KBM-7 (cell line): ENCODE measurements at regions not wholly inside any gene's neighbourhood (a gene's known extent, or its start where the extent isn't known, plus 50 kb on each side); places are given as distances from the start of the nearest gene placed in this dataset.

Experiments
- DNase-seq: peaks from one replicate; pipeline ENCODE4 v3.0.0-alpha.2; 2015
- in situ Hi-C: fragments of 300-500 bp; cut with MboI; formaldehyde crosslinking; loops from 2 replicates; pipeline ENCODE4 v1.14.3; 2020; ENCODE audit warnings: low sequenced_read_pairs, low pct_unique_long_range_greater_than_20kb, mixed read lengths

DNA sequence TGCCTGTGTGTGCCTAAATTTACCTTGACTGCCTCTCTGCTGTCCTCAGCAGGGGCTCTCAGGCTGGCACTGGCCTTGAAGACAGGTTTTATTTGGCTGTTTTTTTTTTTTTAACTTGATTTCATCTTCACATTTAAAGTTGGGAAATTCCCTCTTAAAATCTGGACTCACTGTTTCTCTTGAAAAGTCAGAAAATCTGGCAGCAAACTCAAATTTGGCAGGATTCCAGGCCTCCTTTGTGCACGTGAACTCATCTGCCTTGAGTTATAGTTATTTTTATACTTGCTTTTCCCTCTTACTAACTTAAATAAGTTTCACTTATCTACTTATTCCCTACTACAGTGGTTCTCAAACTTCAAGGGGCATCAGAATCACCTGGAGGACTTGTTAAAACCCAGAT lies 118.4 kb upstream of the MAP3K1 start:
- DNase-seq, result no peak
- in situ Hi-C loops, result no loop called here

DNA sequence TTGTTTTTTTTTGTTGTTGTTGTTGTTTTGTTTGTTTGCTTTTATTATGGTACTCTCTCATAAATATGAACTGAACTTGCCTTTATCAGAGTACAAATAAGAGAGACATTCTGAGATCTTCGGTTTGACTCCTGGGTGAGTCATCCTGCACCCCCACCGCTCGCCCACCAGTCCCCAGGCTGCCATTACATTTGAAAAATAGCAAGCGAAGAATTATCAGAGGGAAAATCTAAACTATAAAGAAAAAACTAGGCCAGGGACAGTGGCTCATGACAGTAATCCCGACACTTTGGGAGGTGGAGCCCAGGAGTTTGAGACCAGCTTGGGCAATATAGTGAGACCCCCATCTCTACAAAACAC lies 122.1 kb upstream of the MAP3K1 start:
- in situ Hi-C loops, result no loop called here
- DNase-seq, result no peak

DNA sequence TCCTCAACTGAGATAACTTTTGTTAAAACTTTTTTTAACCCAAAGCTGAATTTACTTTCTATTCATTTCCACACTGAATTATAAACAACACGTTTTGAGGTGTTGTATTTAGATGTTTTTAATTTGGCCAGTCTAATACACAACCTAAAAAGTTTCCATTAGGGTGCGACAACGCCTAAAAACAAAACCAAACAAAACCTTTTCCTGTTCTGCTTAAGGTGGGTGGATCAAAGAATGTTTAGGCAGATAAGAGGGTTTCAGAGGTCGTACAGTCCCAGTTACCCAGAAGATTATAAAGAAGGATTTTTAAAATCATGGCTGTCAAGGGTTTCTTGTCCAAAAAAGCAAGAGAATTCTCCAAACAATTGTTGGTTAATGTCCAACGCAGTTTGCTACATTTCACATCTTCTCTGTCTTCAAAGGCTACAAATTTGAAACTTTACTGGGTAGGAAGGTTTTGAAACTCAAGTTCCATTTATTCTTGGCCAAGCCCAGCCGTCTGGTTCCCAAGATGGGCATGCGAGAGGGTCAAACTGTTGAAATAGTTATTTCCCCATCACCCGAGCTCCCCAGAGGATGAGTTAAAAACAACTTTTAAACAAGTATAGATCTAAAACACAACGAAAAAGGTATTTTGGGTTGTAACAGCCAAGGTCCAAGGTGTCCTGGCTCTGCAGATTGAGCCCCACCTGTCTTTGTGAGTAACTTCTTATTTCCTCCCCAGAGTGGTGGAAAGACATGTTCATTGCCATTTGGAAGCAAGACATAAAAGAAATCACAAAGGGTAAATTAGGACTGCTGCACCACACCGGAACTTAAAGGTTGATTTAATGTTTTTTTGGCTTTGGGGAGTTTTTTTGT lies 122.8 kb upstream of the MAP3K1 start:
- in situ Hi-C loops, result no loop called here
- DNase-seq, result no peak

GRCh38 chr5:56688402-56688801 lies 126.9 kb upstream of the MAP3K1 start:
- in situ Hi-C loops, result no loop called here
- DNase-seq, result no peak

GRCh38 chr5:56686337-56687195 lies 128.8 kb upstream of the MAP3K1 start:
- DNase-seq, result peak; percentile 62
- in situ Hi-C loops, result no loop called here

DNA sequence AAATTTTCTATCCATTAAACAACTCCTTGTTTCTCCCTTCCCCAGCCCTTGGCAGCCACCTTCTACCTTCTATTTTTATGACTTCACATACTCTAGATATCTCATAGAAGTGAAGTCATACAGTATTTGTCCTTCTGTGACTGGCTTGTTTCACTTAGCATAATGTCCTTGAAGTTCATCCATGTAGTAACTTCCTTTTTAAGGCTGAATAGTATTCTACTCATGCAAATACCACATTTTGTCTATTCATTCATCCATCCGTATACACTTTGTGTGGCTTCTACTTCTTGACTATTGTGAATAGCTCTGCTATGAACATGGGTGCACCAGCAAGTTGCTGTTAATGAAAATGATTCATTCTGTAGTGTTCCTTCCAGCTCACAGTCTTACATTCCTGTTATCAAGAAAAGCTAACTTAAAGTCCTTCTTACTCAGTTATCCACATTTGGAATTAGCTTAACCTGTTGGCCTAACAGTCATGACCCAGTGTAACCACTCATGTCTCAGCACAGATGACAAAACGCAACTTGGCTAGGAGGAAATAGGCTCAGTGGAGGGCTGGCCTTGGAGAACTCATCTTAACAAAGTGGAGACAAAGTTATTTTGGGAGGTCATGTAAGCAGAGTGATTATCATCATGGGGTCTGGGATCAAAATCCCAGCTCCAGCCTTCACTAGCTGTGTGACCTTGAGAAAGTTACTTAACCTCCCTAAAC lies 129.7 kb upstream of the MAP3K1 start:
- in situ Hi-C loops, result no loop called here
- no peak for DNase-seq

DNA sequence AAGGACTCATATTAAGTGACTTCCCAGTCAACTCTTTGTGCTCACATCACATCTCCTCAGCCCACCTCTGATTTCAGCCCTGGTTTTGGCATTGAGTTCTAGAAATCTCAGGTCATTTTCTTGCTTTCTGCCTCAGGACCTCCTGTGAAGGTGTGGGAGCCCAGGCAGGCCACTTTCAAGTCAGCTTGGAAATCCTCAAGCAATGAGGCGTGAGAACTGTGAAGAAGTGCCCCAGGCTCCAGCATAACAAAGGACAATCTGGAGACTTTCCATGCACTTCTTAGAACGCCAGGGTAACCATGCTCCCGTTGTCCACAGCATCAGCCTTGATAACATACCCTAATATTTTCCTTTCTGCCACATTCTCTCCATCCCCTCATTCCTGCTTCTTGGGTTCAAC lies 131.2 kb upstream of the MAP3K1 start:
- in situ Hi-C loops, result no loop called here

DNA sequence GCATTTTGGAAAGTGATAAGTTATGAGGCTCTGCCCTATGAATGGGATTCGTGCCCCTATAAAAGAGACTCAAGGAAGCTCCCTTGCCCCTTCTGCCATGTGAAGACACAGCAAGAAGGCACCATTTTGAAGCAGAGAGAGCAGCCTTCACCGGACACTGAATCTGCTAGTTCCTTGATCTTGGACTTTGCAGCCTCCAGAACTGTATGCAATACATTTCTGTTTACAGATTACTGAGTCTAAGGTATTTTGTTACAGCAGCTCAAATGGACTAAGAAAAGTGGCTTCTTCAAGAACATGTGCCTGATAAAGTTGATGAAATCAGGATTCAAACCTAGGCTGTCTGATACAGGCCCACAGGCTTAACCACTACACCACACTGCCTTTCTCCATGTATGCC lies 131.6 kb upstream of the MAP3K1 start:
- no peak for DNase-seq
- in situ Hi-C loops, result no loop called here

More for the DNA sequence above, 131.2 kb upstream of the MAP3K1 start:
- DNase-seq, result no peak

GRCh38 chr5:56683281-56683680 lies 132.1 kb upstream of the MAP3K1 start:
- in situ Hi-C loops, result no loop called here
- DNase-seq, result no peak

DNA sequence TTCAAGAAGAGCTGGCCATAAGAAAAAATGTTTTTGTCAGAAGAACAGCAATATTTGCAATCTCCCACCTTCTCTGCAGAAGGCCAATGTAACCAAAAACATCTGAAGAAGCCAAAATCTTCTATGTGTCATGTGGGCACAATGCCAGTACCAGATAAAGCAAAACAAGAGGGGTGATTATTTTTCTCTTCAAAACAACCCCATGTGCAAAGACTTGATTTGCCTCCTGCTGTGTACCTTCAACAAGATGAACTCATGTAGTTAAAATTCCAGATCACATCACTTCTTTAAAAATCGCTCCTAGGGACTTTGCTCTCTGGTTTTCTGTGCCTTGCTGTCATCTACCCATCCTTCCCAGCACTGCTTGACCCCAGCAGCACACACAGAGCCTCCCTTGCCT lies 134.0 kb upstream of the MAP3K1 start:
- no peak for DNase-seq
- in situ Hi-C loops, result no loop called here

GRCh38 chr5:56680731-56681130 lies 134.6 kb upstream of the MAP3K1 start:
- no peak for DNase-seq

DNA sequence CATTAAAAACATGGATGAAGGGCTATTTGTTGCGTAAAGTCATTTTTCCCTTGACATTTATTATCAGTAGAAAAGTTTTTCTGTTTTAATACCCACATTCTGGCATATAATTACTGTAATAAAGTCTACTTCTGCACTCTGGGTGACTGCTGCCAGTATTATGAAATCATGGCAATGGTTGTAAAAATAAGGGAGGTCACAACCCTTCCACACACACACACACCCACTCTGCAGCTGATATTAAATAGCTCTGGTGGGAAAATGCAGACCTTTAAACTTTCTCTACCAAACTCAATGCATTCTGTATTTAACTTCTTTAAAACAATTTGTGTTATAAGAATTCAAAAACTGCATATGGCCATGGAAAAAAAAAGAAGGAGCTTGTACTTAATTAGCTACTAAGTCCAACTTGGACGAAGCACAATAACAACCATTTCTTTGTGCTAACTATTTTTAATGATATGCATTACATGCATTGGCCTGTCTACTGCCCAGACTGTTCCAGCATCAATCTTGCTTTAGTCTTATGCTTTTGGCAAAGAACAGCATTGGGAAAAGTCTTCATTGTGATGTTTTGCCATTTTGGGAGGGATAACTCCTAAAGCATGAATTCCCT lies 137.6 kb upstream of the MAP3K1 start:
- in situ Hi-C loops, result no loop called here
- DNase-seq, result peak; percentile 18

More at GRCh38 chr5:56680731-56681130, 134.6 kb upstream of the MAP3K1 start:
- in situ Hi-C loops, result no loop called here

- no peak for DNase-seq
- in situ Hi-C loops, result no loop called here
Measured at GRCh38 chr5:56676091-56676768, 139.1 kb upstream of the MAP3K1 start.

GRCh38 chr5:56674441-56674840 lies 140.9 kb upstream of the MAP3K1 start:
- in situ Hi-C loops, result no loop called here
- no peak for DNase-seq

- in situ Hi-C loops, result no loop called here
- DNase-seq, result peak; percentile 83
Measured at GRCh38 chr5:56673171-56673570, 142.2 kb upstream of the MAP3K1 start.

GRCh38 chr5:56671571-56671970 lies 143.8 kb upstream of the MAP3K1 start:
- no peak for DNase-seq

GRCh38 chr5:56670916-56671315 lies 144.4 kb upstream of the MAP3K1 start:
- no peak for DNase-seq
- in situ Hi-C loops, result no loop called here

More at GRCh38 chr5:56671571-56671970, 143.8 kb upstream of the MAP3K1 start:
- in situ Hi-C loops, result no loop called here

GRCh38 chr5:56669534-56670483 lies 145.5 kb upstream of the MAP3K1 start:
- peak; percentile 64 for DNase-seq
- in situ Hi-C loops, result no loop called here
